OCI-LY1 (cell line): ENCODE measurements at regions not wholly inside any gene's neighbourhood (a gene's known extent, or its start where the extent isn't known, plus 50 kb on each side); places are given as distances from the start of the nearest gene placed in this dataset.

Source experiments
- EZH2 ChIP-seq: fragments of 200-600 bp; sonication (generic), shearing (Covaris generic); IDR thresholded peaks from 2 replicates; pipeline ENCODE4 v1.8.0; 2017; ENCODE audit warnings: borderline replicate concordance, mixed run types, mild to moderate bottlenecking, antibody characterized with exemption, low read length, moderate library complexity, mixed read lengths
- TF ChIP-seq, protein P1 (sequence below): fragments of 200-600 bp; sonication (generic), shearing (Covaris generic); IDR thresholded peaks from 2 replicates; pipeline ENCODE4 v1.5.1; 2017; ENCODE audit warnings: mild to moderate bottlenecking, antibody characterized with exemption, low read length, moderate library complexity, mixed read lengths

DNA sequence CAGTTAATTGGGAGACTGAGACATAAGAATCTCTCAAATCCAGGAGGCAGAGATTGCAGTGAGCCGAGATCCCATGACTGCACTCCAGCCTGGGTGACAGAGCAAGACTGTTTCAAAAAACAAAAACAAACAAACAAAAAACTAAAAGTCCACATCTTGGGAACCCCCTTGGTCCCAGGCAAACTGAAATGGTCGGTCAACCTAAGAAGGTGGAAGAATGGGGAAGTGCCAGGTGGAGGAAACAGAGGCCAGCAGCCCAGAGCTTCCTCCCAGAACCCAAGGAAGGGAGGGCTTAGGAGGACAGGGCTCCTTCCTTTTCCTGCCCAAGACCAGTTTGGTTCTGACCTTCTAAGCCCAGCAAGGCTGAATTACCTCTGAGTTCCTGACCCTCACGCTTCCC, 121.0 kb upstream of the FUT8 start:
- TF ChIP-seq, protein P1, sequence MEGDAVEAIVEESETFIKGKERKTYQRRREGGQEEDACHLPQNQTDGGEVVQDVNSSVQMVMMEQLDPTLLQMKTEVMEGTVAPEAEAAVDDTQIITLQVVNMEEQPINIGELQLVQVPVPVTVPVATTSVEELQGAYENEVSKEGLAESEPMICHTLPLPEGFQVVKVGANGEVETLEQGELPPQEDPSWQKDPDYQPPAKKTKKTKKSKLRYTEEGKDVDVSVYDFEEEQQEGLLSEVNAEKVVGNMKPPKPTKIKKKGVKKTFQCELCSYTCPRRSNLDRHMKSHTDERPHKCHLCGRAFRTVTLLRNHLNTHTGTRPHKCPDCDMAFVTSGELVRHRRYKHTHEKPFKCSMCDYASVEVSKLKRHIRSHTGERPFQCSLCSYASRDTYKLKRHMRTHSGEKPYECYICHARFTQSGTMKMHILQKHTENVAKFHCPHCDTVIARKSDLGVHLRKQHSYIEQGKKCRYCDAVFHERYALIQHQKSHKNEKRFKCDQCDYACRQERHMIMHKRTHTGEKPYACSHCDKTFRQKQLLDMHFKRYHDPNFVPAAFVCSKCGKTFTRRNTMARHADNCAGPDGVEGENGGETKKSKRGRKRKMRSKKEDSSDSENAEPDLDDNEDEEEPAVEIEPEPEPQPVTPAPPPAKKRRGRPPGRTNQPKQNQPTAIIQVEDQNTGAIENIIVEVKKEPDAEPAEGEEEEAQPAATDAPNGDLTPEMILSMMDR, result no peak
- TF ChIP-seq EZH2, result no peak
